Neural cell (in vitro differentiated cells): ENCODE measurements at regions not wholly inside any gene's neighbourhood (a gene's known extent, or its start where the extent isn't known, plus 50 kb on each side); places are given as distances from the start of the nearest gene placed in this dataset.

ENCODE experiments used
- H2AFZ ChIP-seq: fragments of 200-600, 300-800 bp; sonication (generic), shearing (Covaris generic); 2 replicates; pipeline ENCODE4 v1.6.0; 2014; ENCODE audit warnings: low read depth, mild to moderate bottlenecking, antibody characterized with exemption, low read length, moderate library complexity
- H3F3A ChIP-seq: fragments of 200-600 bp; shearing (Covaris generic); 2 replicates; pipeline ENCODE4 v1.6.1; 2016; ENCODE audit warnings: mild to moderate bottlenecking, moderate library complexity, mixed read lengths, antibody characterized with exemption, low read length; ENCODE audit not compliant: insufficient read depth, poor library complexity, severe bottlenecking
- H3K27ac ChIP-seq: fragments of 200-600, 300-800 bp; sonication (generic), shearing (Covaris generic); 2 replicates; pipeline ENCODE4 v1.5.1; 2014; ENCODE audit warnings: mild to moderate bottlenecking, low read length, moderate library complexity
- H3K27me3 ChIP-seq: fragments of 300-800, 200-600 bp; sonication (generic), shearing (Covaris generic); 2 replicates; pipeline ENCODE4 v1.6.0; 2014; ENCODE audit warnings: mild to moderate bottlenecking, low read depth, low read length, moderate library complexity; ENCODE audit not compliant: insufficient read depth
- H3K36me3 ChIP-seq: fragments of 300-800, 200-600 bp; sonication (generic), shearing (Covaris generic); 2 replicates; pipeline ENCODE4 v1.5.1; 2014; ENCODE audit warnings: mild to moderate bottlenecking, antibody characterized with exemption, low read length, moderate library complexity; ENCODE audit not compliant: insufficient read depth
- H3K4me2 ChIP-seq: fragments of 300-800, 200-600 bp; sonication (generic), shearing (Covaris generic); 2 replicates; pipeline ENCODE4 v1.6.0; 2014; ENCODE audit warnings: mild to moderate bottlenecking, low read length
- H3K4me3 ChIP-seq: fragments of 300-800, 200-600 bp; sonication (generic), shearing (Covaris generic); 2 replicates; pipeline ENCODE4 v1.5.1; 2014; ENCODE audit warnings: mild to moderate bottlenecking, low read length, moderate library complexity
- H3K79me2 ChIP-seq: fragments of 200-600 bp; shearing (Covaris generic); replicated peaks from 2 replicates; pipeline ENCODE4 v1.6.0; 2014; ENCODE audit warnings: mild to moderate bottlenecking, low read length, moderate library complexity; ENCODE audit not compliant: insufficient read depth
- H3K9ac ChIP-seq: fragments of 300-800, 200-600 bp; sonication (generic), shearing (Covaris generic); 2 replicates; pipeline ENCODE4 v1.6.1; 2016; ENCODE audit warnings: mild to moderate bottlenecking, low read length, mixed read lengths
- H3K9me2 ChIP-seq: fragments of 200-600 bp; shearing (Covaris generic); 2 replicates; pipeline ENCODE4 v1.6.1; 2016; ENCODE audit warnings: mild to moderate bottlenecking, low read length, mixed read lengths; ENCODE audit not compliant: insufficient read depth
- H3K9me3 ChIP-seq: fragments of 200-600, 300-800 bp; sonication (generic), shearing (Covaris generic); 2 replicates; pipeline ENCODE4 v1.6.1; 2016; ENCODE audit warnings: mild to moderate bottlenecking, mixed run types, low read length, moderate library complexity, mixed read lengths
- H4K20me1 ChIP-seq: fragments of 200-600 bp; shearing (Covaris generic); 2 replicates; pipeline ENCODE4 v1.6.1; 2016; ENCODE audit warnings: mild to moderate bottlenecking, mixed run types; ENCODE audit not compliant: insufficient read depth
- EP300 ChIP-seq: fragments of 450-650 bp; conservative IDR thresholded peaks from 2 replicates; pipeline ENCODE4 v1.6.1; 2014; ENCODE audit warnings: antibody characterized with exemption, mild to moderate bottlenecking, moderate library complexity; ENCODE audit not compliant: poor library complexity, severe bottlenecking
- EZH2 ChIP-seq: fragments of 200-600, 300-800 bp; shearing (Covaris generic), sonication (generic); IDR thresholded peaks from 2 replicates; pipeline ENCODE4 v1.6.1; 2014; ENCODE audit warnings: antibody characterized with exemption, low read length, borderline replicate concordance, mild to moderate bottlenecking; ENCODE audit not compliant: insufficient read depth, poor library complexity, severe bottlenecking
- MXI1 ChIP-seq: fragments of 450-650 bp; conservative IDR thresholded peaks from 2 replicates; pipeline ENCODE4 v1.6.1; 2014; ENCODE audit warnings: antibody characterized with exemption, mild to moderate bottlenecking; ENCODE audit not compliant: poor library complexity, severe bottlenecking
- POLR2AphosphoS5 ChIP-seq: IDR thresholded peaks from 2 replicates; pipeline ENCODE4 v1.6.1; 2012
- RAD21 ChIP-seq: fragments of 450-650 bp; conservative IDR thresholded peaks from 2 replicates; pipeline ENCODE4 v1.6.1; 2014; ENCODE audit warnings: antibody characterized with exemption, mild to moderate bottlenecking, moderate library complexity
- SMC3 ChIP-seq: fragments of 450-650 bp; conservative IDR thresholded peaks from 2 replicates; pipeline ENCODE4 v1.6.1; 2014; ENCODE audit warnings: antibody characterized with exemption, mild to moderate bottlenecking, moderate library complexity; ENCODE audit not compliant: poor library complexity
- TAF1 ChIP-seq: IDR thresholded peaks from 2 replicates; pipeline ENCODE4 v1.6.1; 2012; ENCODE audit warnings: low read depth
- TF ChIP-seq, protein P1 (sequence below): IDR thresholded peaks from 2 replicates; pipeline ENCODE4 v1.6.1; 2012; ENCODE audit warnings: borderline replicate concordance
- TF ChIP-seq, protein P2 (sequence below): fragments of 450-650 bp; IDR thresholded peaks from 2 replicates; pipeline ENCODE4 v1.5.1; 2014; ENCODE audit warnings: antibody characterized with exemption, mild to moderate bottlenecking, moderate library complexity; ENCODE audit not compliant: poor library complexity, severe bottlenecking

DNA sequence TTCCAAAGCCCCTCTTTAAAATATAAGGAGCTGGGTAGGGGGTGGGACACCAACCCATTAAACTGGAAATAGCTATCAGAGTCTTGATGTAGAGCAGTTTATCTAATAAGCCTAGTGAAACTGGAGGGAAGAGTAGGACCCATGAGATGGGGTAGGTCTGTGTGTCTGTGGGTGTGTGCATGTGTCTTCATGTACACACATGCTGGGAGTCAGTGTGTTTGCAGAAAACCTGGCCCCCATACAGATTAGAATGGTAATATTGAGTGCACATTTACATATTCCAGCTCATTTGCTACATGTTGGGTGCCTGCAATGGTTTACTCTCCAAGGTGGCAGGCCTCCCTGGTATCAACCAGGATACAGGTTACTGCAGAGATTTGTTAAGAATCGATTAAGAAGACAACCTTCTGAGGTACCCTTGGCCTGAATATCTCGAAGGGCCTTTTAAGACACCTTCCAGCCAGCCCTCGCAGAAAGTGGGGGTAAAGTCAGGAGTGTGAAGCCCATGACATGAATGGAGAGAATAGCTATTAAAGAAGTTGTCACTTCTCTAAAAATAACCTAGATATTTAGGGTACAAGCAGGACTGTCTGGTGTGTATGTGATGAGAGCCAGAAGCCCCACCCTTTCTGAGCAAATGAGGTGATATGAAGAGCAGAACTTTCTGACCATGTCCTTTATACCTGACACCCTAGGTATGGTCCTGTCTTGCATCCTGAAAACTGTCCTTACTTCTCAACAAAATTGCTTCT, 75.7 kb upstream of the TEX13D start:
- Histone ChIP-seq H3F3A (no peaks in the 10 kb centered on the region), H3K9me3 (no peaks in the 10 kb centered on the region), H3K4me3 (no peak overlapping the region), H2AFZ (no peak overlapping the region), H3K27ac (no peak overlapping the region), H3K4me2 (no peak overlapping the region), H3K79me2 (no peaks in the 10 kb centered on the region), H3K36me3 (no peaks in the 10 kb centered on the region), H3K9ac (no peak overlapping the region), H3K27me3 (no peaks in the 10 kb centered on the region), H4K20me1 (no peaks in the 10 kb centered on the region), H3K9me2 (no peaks in the 10 kb centered on the region)
- TF ChIP-seq POLR2AphosphoS5 (no peak), RAD21 (no peak), EZH2 (no peak), MXI1 (no peak), EP300 (no peak), SMC3 (no peak), TAF1 (no peak)
- TF ChIP-seq, protein P1, sequence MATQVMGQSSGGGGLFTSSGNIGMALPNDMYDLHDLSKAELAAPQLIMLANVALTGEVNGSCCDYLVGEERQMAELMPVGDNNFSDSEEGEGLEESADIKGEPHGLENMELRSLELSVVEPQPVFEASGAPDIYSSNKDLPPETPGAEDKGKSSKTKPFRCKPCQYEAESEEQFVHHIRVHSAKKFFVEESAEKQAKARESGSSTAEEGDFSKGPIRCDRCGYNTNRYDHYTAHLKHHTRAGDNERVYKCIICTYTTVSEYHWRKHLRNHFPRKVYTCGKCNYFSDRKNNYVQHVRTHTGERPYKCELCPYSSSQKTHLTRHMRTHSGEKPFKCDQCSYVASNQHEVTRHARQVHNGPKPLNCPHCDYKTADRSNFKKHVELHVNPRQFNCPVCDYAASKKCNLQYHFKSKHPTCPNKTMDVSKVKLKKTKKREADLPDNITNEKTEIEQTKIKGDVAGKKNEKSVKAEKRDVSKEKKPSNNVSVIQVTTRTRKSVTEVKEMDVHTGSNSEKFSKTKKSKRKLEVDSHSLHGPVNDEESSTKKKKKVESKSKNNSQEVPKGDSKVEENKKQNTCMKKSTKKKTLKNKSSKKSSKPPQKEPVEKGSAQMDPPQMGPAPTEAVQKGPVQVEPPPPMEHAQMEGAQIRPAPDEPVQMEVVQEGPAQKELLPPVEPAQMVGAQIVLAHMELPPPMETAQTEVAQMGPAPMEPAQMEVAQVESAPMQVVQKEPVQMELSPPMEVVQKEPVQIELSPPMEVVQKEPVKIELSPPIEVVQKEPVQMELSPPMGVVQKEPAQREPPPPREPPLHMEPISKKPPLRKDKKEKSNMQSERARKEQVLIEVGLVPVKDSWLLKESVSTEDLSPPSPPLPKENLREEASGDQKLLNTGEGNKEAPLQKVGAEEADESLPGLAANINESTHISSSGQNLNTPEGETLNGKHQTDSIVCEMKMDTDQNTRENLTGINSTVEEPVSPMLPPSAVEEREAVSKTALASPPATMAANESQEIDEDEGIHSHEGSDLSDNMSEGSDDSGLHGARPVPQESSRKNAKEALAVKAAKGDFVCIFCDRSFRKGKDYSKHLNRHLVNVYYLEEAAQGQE = no peak
- TF ChIP-seq, protein P2, sequence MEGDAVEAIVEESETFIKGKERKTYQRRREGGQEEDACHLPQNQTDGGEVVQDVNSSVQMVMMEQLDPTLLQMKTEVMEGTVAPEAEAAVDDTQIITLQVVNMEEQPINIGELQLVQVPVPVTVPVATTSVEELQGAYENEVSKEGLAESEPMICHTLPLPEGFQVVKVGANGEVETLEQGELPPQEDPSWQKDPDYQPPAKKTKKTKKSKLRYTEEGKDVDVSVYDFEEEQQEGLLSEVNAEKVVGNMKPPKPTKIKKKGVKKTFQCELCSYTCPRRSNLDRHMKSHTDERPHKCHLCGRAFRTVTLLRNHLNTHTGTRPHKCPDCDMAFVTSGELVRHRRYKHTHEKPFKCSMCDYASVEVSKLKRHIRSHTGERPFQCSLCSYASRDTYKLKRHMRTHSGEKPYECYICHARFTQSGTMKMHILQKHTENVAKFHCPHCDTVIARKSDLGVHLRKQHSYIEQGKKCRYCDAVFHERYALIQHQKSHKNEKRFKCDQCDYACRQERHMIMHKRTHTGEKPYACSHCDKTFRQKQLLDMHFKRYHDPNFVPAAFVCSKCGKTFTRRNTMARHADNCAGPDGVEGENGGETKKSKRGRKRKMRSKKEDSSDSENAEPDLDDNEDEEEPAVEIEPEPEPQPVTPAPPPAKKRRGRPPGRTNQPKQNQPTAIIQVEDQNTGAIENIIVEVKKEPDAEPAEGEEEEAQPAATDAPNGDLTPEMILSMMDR = no peak

DNA sequence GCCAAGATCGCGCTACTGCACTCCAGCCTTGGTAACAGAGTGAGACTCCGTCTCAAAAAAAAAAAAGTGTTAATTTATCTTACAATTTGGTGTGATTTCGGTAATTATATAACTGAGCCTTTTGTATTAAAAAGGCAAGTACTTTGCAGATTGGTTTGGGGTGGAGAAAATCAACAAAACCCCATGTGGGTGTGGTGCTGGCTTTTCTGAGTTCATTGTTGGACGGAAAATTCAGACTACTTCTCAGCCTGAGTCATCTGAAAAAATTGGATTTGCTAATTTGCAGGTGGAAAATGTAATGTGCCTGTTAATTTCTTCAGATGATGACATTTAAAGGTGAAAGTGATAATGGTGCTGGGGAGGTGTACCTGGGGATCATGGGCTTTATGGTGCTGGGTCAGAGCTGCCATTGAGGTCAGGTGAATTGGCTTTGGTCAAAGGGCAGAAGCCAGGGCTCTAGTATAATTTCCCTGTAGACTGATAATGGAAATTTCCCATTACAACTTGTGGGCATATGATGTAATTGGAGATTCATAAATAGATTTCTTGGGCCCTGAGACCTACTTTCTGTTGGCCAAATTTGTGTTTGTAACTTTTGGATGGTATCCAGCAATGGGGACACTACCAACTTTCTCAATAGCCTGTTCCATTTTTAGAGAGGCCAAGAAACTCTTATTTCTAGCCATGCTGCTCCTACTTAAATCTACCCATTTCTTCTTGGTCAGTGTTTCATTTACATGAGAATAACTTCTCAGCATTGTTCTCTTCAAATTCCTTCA, 74.3 kb upstream of the TEX13D start:
- H3K27ac ChIP-seq = no peak overlapping the region
- no peaks in the 10 kb centered on the region for H3F3A ChIP-seq
- H2AFZ ChIP-seq = no peak overlapping the region
- no peaks in the 10 kb centered on the region for H3K9me3 ChIP-seq
- no peaks in the 10 kb centered on the region for H3K79me2 ChIP-seq
- H3K4me3 ChIP-seq = no peak overlapping the region
- no peaks in the 10 kb centered on the region for H4K20me1 ChIP-seq
- H3K9ac ChIP-seq = no peak overlapping the region
- no peaks in the 10 kb centered on the region for H3K9me2 ChIP-seq
- TF ChIP-seq, protein P1 = no peak
- no peak for TF ChIP-seq MXI1
- TF ChIP-seq EP300 = no peak
- no peaks in the 10 kb centered on the region for H3K36me3 ChIP-seq
- no peaks in the 10 kb centered on the region for H3K27me3 ChIP-seq
- H3K4me2 ChIP-seq = no peak overlapping the region
